ENCODE measurements at regions not wholly inside any gene's neighbourhood (a gene's known extent, or its start where the extent isn't known, plus 50 kb on each side); places are given as distances from the start of the nearest gene placed in this dataset.

DNA sequence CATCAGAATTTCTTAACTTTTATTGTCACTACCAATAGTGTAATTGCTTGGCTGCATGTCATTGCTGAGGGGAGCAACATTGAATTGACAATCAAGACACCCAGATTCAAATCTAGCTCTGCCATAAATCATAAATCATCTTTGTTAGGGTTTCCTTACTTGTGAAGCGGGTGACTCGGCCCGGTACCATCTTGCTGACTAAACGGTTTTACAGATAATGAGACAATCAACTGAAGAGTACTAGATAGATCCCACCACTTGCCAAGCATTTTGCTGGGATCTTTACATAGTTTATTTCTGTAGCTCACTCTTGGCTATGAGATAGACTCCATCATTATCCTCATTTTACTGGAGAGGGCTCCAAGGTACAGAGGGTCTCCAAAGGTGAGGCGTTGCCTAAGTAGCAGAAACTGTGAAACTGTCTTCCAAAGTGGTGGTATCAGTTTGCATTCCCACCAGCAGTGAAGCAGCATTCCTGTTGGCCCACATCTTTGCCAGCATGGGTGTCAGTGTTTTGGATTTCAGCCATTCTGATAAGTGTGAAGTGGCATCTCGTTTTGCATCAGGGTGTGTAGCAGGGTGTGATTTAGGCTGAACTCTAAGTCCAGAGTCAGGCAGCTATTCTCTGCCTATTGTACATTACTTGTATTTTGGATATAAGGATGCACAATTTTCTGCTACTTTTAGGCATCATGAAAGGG is 168.7 kb upstream of the BMPER start:
- TF ChIP-seq, protein P1, sequence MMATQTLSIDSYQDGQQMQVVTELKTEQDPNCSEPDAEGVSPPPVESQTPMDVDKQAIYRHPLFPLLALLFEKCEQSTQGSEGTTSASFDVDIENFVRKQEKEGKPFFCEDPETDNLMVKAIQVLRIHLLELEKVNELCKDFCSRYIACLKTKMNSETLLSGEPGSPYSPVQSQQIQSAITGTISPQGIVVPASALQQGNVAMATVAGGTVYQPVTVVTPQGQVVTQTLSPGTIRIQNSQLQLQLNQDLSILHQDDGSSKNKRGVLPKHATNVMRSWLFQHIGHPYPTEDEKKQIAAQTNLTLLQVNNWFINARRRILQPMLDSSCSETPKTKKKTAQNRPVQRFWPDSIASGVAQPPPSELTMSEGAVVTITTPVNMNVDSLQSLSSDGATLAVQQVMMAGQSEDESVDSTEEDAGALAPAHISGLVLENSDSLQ (IDR thresholded peaks at IDR 0.05): 0 out of 2 replicates have a peak, but pooled peaks have one; percentile 21
- TF ChIP-seq ELF4 (IDR thresholded peaks at IDR 0.05): no peak
- ChIA-PET POLR2A (no interaction called here), CTCF (no interaction called here)
- DNase-seq (ENCODE audit: extremely low spot score): no peak

DNA sequence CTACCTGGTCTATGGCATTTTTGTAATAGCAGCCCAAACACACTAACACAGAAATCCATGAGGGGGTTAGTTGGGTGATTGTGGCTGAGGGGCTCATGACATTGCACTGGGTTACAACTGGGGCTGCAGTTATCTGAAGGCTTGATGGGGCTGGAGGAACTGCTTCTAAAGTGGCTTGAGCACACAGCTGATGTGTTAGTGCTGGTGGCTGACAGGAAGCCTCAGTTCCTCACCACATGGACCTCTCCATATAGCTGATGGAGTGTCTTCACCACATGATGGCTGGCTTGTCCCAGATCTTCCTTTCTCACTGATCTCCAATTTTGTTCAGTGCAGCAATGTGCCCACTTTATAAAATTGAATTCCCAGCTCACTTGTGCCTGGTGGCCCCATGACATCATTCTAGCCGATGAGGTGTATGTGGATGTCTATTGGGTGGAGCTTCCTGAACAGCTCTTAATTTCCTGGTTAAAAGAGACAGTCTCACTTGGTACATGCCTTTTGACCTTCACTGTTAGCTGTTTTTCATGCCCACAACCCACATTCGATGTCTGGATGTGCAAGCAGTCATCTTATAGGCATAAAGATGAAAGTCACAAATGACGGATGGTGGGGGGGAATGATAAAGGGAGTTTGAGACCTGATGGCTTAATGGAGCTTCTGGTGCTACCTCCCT is 166.9 kb upstream of the BMPER start:
- TF ChIP-seq SP1 (IDR thresholded peaks at IDR 0.05) (no peak), FOXM1 (IDR thresholded peaks at IDR 0.05; ENCODE audit: borderline replicate concordance) (no peak), TARDBP (IDR thresholded peaks at IDR 0.05) (no peak), ZNF384 (IDR thresholded peaks at IDR 0.05) (no peak)
- TF ChIP-seq, protein P1 (IDR thresholded peaks at IDR 0.05): no peak
- DNase-seq (ENCODE audit: extremely low spot score): no peak
- ChIA-PET POLR2A (interaction anchor here (1.6 kb wide), 1 partner anchor 16 kb away, joined by 3 read pairs; no protein-coding TSS in a partner anchor), CTCF (interaction anchor here (0.6 kb wide), 1 partner anchor 85 kb away, joined by 3 read pairs; no protein-coding TSS in a partner anchor)

DNA sequence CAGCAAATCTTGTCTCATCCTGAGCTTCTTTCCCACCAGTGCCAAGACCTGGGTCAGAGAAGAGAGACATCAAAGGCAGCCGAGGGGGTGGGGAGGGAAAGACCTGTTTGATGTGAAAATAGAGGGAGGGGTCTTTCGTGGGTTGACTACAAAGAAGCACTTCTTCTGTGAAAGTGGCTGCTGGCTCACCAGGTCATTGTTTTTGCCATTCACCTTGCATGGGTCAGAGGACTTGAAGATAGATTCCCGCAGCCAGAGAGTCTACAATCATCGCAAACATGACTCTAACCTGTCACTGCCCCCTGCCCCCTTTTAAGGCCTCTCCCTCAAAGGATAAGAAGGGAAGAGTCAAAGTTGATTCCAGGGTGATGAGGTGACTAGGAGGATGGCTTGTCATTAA is 166.1 kb upstream of the BMPER start:
- TF ChIP-seq TARDBP (IDR thresholded peaks at IDR 0.05) (no peak), ELF4 (IDR thresholded peaks at IDR 0.05) (no peak), FOXK2 (IDR thresholded peaks at IDR 0.05) (no peak), ARNT (IDR thresholded peaks at IDR 0.05) (no peak), ZNF384 (IDR thresholded peaks at IDR 0.05) (no peak), L3MBTL2 (conservative IDR thresholded peaks at IDR 0.05) (no peak), BHLHE40 (IDR thresholded peaks at IDR 0.05; ENCODE audit: borderline replicate concordance) (no peak), NFRKB (IDR thresholded peaks at IDR 0.05) (no peak), HDGF (IDR thresholded peaks at IDR 0.05; ENCODE audit: borderline replicate concordance) (no peak), LEF1 (IDR thresholded peaks at IDR 0.05; ENCODE audit: borderline replicate concordance) (no peak), FOXA1 (IDR thresholded peaks at IDR 0.05) (no peak), SP1 (IDR thresholded peaks at IDR 0.05) (no peak), CTBP1 (IDR thresholded peaks at IDR 0.05; ENCODE audit: borderline replicate concordance) (no peak), FOXM1 (IDR thresholded peaks at IDR 0.05; ENCODE audit: borderline replicate concordance) (no peak)
- TF ChIP-seq, protein P1 (IDR thresholded peaks at IDR 0.05): no peak
- CTCF ChIA-PET: no interaction called here
- DNase-seq (ENCODE audit: extremely low spot score): no peak
- POLR2A ChIA-PET: interaction anchor here (1.6 kb wide), 1 partner anchor 17 kb away, joined by 3 read pairs; no protein-coding TSS in a partner anchor

DNA sequence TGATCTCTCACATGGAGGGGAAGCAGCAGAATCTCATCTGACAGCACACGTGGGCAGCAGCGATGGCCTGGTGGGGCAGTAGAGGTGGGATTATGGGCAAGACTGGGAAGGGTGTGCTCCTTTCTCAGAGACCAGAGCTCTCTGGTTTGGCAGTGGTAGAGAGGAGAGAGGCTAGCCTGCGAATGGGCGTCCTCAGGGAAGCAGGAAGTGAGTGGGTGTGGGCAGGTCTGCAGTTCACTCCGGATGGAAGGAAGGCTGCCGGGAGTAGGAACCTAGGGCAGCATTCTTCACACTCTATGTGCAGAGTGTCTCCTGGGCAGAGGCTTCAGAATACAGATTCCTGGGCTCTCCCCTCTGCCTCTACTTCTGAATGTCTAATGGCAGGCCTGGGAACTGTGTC is 162.8 kb upstream of the BMPER start:
- POLR2A ChIA-PET: no interaction called here
- DNase-seq (ENCODE audit: extremely low spot score): no peak
- CTCF ChIA-PET: interaction anchor here (0.6 to 1.4 kb wide), 2 partner anchors 8 to 66 kb away, joined by 3 read pairs; no protein-coding TSS in a partner anchor
- no peak for TF ChIP-seq FOXM1 (IDR thresholded peaks at IDR 0.05; ENCODE audit: borderline replicate concordance)
- TF ChIP-seq BHLHE40 (IDR thresholded peaks at IDR 0.05; ENCODE audit: borderline replicate concordance): no peak
- TF ChIP-seq ZNF384 (IDR thresholded peaks at IDR 0.05): no peak
- no peak for TF ChIP-seq TARDBP (IDR thresholded peaks at IDR 0.05)
- no peak for TF ChIP-seq ARNT (IDR thresholded peaks at IDR 0.05)
- no peak for TF ChIP-seq HDGF (IDR thresholded peaks at IDR 0.05; ENCODE audit: borderline replicate concordance)
- TF ChIP-seq FOXK2 (IDR thresholded peaks at IDR 0.05): no peak
- no peak for TF ChIP-seq SUZ12 (IDR thresholded peaks at IDR 0.05)
- TF ChIP-seq SP1 (IDR thresholded peaks at IDR 0.05): no peak
- TF ChIP-seq FOXA1 (IDR thresholded peaks at IDR 0.05): no peak
- no peak for TF ChIP-seq ELF4 (IDR thresholded peaks at IDR 0.05)
- TF ChIP-seq, protein P1 (IDR thresholded peaks at IDR 0.05): no peak
- no peak for TF ChIP-seq L3MBTL2 (conservative IDR thresholded peaks at IDR 0.05)
- no peak for TF ChIP-seq LEF1 (IDR thresholded peaks at IDR 0.05; ENCODE audit: borderline replicate concordance)
- no peak for TF ChIP-seq CTBP1 (IDR thresholded peaks at IDR 0.05; ENCODE audit: borderline replicate concordance)
- no peak for TF ChIP-seq NFRKB (IDR thresholded peaks at IDR 0.05)

- no peak for TF ChIP-seq L3MBTL2 (conservative IDR thresholded peaks at IDR 0.05)
- no peak for TF ChIP-seq TARDBP (IDR thresholded peaks at IDR 0.05)
- TF ChIP-seq FOXA1 (IDR thresholded peaks at IDR 0.05): no peak
- no peak for TF ChIP-seq FOXM1 (IDR thresholded peaks at IDR 0.05; ENCODE audit: borderline replicate concordance)
- TF ChIP-seq, protein P1 (IDR thresholded peaks at IDR 0.05): no peak
- TF ChIP-seq SUZ12 (IDR thresholded peaks at IDR 0.05): no peak
- TF ChIP-seq BHLHE40 (IDR thresholded peaks at IDR 0.05; ENCODE audit: borderline replicate concordance): no peak
- TF ChIP-seq NFRKB (IDR thresholded peaks at IDR 0.05): no peak
- no peak for TF ChIP-seq ELF4 (IDR thresholded peaks at IDR 0.05)
- no peak for TF ChIP-seq LEF1 (IDR thresholded peaks at IDR 0.05; ENCODE audit: borderline replicate concordance)
- TF ChIP-seq FOXK2 (IDR thresholded peaks at IDR 0.05): no peak
- TF ChIP-seq SP1 (IDR thresholded peaks at IDR 0.05): no peak
- TF ChIP-seq HDGF (IDR thresholded peaks at IDR 0.05; ENCODE audit: borderline replicate concordance): no peak
- TF ChIP-seq CTBP1 (IDR thresholded peaks at IDR 0.05; ENCODE audit: borderline replicate concordance): no peak
- TF ChIP-seq ARNT (IDR thresholded peaks at IDR 0.05): no peak
- no peak for TF ChIP-seq ZNF384 (IDR thresholded peaks at IDR 0.05)
- ChIA-PET POLR2A (interaction anchor here (1.6 kb wide), 1 partner anchor 16 kb away, joined by 4 read pairs; no protein-coding TSS in a partner anchor), CTCF (interaction anchor here (0.6 to 1.4 kb wide), 3 partner anchors 9 to 66 kb away, joined by 3 read pairs; no protein-coding TSS in a partner anchor)
These were observed 162.2 kb upstream of the BMPER start for GRCh38 chr7:33742999-33743587.

More at GRCh38 chr7:33742999-33743587, 162.2 kb upstream of the BMPER start:
- DNase-seq (ENCODE audit: extremely low spot score): no peak
